ENCODE measurements at regions not wholly inside any gene's neighbourhood (a gene's known extent, or its start where the extent isn't known, plus 50 kb on each side); places are given as distances from the start of the nearest gene placed in this dataset.
"Not testable (repeated sequence)": the region's sequence is repeated elsewhere in the genome, so short reads cannot be mapped to it uniquely, and the experiment has no call there.

DNA sequence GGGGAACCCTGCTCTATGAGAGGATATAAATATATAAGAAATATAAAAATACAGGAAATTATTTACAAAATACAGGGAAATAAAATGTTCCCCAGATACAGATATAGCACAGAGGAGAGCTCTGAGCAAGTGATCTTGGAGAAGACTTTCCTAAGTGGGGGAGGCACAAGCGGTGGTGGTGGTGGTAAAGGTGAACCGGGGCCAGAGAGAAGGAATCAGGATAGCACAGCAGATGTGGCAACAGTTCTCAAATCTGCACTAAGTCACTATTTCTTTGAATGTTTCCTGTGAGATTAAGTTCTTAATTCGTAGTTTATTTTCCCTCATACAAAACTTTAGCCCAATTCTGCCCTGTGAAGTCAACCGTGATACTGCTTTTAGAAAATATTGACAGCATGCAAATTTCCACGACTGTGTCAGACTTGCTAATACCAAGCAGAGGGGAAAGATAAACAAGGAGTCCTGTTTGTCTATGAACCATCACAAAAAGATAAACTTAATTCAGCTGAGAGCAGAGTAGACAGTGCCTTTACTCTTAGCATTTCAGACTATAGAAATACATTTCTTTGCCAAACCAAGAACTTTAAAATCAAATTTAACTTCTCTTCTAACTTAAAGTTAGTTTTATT lies 237.5 kb upstream of the POGK start:
- no peak for DNase-seq (ENCODE audit: low read depth in 2 of 3, low spot score in 2 of 3)

DNA sequence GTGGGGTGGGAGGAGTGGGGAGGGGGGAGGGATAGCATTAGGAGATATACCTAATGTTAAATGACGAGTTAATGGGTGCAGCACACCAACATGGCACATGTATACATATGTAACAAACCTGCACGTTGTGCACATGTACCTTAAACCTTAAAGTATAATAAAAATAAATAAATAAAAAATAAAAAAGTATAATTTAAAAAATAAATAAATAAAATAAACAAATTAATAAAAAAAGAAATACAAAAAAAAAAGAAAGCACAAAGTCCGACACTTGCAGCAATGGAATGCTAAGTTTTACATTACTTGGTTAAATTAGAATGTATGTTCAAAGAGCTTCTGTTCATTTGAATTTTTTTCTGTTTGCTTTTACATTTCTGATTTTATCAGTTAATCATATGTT lies 236.5 kb upstream of the POGK start:
- DNase-seq (ENCODE audit: low read depth in 2 of 3, low spot score in 2 of 3), result not testable (repeated sequence)

DNA sequence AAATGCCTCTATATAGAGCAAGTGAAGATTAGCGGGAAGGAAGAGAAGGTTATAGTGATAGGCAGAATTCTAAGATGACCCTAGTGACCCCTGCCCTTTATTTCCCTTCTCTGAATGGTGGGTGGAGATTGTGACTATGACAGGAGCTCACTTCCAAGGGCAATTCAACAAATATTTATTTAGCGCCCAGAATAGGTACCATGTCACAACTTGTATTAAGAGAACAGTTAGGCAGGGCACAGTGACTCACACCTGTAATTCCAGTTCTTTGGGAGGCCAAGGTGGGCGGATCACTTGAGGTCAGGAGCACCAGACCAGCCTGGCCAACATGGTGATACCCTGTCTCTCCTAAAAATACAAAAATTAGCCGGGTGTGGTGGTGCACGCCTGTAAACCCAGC lies 236.0 kb upstream of the POGK start:
- DNase-seq (ENCODE audit: low read depth in 2 of 3, low spot score in 2 of 3), result no peak

DNA sequence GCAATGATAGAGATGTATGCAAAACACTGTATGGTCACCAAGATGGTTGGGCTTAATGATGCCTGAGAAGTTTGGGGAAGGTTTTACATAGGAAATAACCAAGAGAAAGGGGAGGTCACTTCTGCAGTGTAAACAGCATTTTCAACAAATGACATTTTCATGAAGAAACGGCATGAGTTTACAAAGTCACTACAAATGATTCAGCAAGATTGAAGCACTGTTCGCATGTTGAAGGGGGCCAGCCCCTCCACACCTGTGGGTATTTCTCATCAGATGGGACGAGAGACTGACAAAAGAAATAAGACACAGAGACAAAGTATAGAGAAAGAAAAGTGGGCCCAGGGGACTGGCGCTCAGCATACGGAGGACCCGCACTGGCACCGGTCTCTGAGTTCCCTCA lies 234.1 kb upstream of the POGK start:
- DNase-seq (ENCODE audit: low read depth in 2 of 3, low spot score in 2 of 3), result no peak

DNA sequence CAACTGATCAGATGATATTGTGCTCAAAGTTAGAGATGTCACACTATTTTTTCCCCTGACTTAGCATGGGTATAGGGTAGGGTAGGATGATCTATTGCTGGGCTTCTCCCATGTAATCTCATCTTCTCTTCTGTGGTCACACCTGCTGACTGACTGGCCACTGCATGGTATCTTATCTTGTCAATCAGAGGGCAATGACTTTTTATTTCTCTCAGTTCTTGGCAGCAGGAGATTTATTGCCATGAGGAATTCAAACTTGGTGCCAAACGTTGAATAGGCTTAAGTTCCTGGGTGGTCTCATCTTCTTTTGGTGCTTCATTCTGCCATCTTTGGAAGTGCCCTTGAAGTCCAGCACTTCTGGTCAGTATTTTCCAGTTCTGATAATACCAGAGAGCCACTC lies 226.4 kb upstream of the POGK start:
- no peak for DNase-seq (ENCODE audit: low read depth in 2 of 3, low spot score in 2 of 3)

DNA sequence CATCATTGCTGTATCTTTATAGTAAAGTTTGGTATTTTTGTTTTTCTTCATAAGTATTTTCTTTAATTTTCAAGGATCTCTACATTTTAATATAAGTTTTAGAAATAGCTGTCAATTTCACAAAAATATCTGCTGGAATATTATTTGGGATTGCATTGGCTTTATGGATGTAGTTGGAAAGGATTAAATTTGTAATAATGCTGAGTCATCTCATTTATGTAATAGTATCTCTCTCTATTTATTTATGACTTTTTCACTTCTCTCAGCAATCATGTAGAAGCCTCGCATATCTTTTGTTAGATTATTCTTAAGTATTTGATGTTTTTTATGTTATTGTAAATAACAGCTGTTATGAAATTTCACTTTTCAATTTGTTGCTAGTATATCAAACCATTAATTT lies 223.1 kb upstream of the POGK start:
- DNase-seq (ENCODE audit: low read depth in 2 of 3, low spot score in 2 of 3), result no peak

DNA sequence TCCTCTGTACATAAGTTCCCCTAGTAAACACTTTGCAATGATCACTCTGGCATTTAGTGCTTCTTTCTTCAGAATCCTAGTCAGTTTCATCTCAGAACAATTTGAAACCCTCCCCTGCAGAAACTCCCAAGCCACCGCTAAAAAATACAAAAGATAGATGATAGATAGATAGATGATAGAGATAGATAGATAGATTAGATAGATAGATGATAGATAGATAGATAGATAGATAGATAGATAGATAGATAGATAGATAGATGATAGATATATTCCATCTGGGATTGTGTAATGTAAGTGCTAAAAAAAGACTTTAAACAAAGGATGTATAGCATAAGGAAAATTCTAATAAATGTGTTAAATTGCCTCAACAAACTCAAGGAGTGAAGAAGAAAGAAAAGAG lies 212.6 kb upstream of the POGK start:
- no peak for DNase-seq (ENCODE audit: low read depth in 2 of 3, low spot score in 2 of 3)

DNA sequence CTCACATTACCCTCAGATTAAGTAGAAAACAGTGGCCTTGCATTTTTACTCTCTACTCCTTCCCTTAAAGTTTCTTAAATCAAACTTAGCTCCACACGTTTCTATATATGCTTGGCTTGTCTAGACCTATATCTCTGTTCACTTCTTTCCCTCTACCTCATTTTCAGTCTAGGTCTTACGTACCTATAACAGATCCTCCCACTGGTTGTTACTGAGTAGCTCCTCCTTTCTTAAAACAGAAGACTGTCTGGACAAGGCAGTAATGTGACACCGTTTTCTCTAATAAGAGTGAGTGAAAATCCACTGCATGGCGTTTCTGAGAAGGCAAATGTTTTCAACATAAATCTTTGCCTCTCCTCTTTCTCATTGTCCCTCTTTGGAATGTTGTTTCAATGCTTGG lies 211.7 kb upstream of the POGK start:
- no peak for DNase-seq (ENCODE audit: low read depth in 2 of 3, low spot score in 2 of 3)

DNA sequence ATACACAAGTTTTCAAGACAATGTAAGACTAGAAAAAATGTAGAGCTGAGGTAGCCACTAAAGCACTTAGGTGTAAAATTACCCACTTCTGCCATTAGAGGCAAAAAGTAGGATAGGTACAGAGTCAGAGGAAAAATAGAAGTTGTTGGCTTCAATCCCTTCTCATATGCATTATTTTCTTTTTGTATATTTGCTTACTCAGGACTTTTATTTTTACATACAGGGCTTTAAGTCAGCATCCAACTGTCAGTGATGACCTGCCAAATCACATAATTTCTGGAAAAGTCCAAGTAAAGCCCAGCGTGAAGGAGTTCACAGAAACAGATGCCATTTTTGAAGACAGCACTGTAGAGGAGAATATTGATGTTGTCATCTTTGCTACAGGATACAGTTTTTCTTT lies 211.0 kb upstream of the POGK start:
- no peak for DNase-seq (ENCODE audit: low read depth in 2 of 3, low spot score in 2 of 3)

DNA sequence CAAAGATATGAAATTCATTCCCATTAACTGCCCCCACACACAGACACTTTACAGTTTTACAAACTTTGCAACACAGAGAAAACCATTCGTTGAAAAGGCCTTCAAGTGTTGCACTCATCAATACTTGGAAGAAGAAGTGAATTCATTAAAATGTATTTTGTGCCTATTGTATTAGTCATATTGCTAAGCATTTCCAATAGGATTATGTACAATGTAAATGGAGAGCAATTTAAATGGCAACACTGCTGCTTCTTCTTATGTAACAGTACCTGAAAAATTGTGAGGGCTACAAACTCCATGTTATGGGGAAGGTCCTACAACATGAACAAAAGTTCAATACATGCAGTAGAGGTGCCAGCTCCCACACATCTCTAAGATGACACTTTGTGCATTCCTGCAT lies 209.3 kb upstream of the POGK start:
- no peak for DNase-seq (ENCODE audit: low read depth in 2 of 3, low spot score in 2 of 3)

DNA sequence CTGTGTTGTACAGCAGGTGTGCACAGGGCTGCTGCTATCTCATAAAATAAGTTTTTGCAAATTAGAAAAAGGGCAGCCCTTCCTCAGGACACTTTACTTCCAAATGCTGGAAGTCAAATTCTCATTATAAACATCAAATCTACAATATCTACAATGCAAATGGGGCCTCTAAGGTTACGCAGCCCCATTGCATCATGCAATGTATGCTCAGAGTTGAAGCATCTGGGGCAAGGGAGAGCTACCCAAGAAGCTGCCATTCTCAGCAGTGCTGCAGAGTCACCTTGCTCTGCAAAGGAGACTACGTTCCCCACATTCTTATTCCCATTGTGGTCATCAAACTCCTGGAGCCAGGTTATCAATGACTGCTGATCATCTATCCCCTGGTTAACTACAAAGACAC lies 208.9 kb upstream of the POGK start:
- DNase-seq (ENCODE audit: low read depth in 2 of 3, low spot score in 2 of 3), result no peak

DNA sequence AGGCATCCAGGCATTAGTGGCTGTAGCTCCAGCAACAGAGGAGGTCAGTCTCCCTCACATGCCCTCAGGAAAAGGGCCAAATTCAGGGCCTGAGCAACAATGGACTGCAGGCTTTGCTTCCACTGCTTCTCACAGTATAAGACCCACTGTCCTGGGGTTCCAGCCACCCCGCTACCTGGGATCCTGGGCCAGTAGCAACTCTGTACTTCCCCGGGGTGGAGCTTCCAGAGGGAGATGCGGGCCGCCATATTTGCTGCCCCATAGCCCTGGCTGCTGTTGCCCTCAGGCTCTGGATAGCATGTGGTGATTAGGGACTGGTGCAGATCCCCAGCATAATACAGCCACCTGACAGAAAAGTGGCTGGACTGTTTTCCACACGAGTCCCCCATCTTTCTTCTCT lies 201.1 kb upstream of the POGK start:
- DNase-seq (ENCODE audit: low read depth in 2 of 3, low spot score in 2 of 3), result no peak

DNA sequence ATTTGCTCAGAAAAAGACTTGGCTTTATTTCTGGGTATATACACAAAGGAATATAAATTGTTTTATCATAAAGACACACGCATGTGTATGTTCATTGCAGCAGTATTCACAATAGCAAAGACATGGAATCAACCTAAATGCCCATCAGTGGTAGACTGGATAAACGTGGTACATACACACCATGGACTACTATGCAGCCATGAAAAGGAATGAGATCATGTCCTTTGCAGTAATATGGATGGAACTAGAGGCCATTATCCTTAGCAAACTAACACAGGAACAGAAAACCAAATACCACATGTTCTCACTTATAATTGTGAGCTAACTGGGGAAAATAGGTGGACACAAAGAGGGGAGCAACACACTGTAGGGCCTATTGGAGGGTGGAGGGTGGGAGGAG lies 182.0 kb upstream of the POGK start:
- DNase-seq (ENCODE audit: low read depth in 2 of 3, low spot score in 2 of 3), result not testable (repeated sequence)

DNA sequence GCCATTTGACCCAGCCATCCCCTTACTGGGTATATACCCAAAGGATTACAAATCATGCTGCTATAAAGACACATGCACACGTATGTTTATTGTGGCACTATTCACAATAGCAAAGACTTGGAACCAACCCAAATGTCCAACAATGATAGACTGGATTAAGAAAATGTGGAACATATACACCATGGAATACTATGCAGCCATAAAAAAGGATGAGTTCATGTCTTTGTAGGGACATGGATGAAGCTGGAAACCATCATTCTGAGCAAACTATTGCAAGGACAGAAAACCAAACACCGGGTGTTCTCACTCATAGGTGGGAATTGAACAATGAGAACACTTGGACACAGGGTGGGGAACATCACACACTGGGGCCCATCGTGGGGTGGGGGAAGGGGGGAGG lies 172.5 kb upstream of the POGK start:
- DNase-seq (ENCODE audit: low read depth in 2 of 3, low spot score in 2 of 3), result not testable (repeated sequence)

DNA sequence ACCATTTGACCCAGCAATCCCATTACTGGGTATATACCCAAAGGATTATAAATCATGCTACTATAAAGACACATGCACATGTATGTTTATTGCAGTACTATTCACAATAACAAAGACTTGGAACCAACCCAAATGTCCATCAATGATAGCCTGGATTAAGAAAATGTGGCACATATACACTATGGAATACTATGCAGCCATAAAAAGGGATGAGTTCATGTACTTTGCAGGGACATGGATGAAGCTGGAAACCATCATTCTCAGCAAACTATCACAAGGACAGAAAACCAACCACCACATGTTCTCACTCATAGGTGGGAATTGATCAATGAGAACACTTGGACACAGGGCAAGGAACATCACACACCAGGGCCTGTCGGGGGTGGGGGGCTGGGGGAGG lies 171.7 kb upstream of the POGK start:
- not testable (repeated sequence) for DNase-seq (ENCODE audit: low read depth in 2 of 3, low spot score in 2 of 3)

DNA sequence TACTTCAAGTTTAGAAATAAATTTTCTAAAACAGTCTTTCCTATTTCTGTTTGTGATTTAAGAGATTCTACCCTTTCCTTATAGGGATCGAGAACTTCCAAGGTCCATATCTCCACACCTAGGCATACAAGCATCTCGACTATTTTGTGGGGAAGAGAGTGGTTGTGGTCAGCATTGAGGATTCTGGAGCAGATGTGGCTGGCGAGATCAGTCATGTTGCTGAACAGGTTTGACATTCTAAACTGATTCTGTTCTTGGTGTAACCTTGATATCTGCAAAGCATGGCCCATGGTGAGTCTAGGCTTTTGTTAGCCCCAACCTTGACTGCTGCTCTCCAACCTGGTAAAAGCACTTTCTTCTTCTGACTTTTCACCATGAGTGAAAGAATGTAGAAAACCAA lies 167.6 kb upstream of the POGK start:
- no peak for DNase-seq (ENCODE audit: low read depth in 2 of 3, low spot score in 2 of 3)

DNA sequence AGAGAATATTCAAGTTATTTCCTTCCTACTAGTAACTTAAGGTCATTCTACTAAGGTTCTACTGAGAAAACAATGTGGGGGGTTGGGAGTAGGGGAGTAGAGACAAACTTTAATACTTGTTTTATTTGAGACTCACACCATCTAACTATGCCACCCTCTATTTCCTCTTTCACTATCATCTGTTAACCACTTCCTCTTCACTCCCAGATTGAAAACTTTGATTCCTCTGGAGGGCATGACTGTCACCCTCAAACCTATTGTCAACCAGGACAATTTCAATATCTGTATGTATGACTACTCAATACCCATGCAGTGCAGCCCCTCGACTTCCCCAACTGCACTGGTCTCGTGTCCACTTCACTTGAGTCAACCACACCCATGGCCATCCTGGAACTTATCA lies 165.6 kb upstream of the POGK start:
- DNase-seq (ENCODE audit: low read depth in 2 of 3, low spot score in 2 of 3), result peak in 1 of 3 donors; percentile 2

DNA sequence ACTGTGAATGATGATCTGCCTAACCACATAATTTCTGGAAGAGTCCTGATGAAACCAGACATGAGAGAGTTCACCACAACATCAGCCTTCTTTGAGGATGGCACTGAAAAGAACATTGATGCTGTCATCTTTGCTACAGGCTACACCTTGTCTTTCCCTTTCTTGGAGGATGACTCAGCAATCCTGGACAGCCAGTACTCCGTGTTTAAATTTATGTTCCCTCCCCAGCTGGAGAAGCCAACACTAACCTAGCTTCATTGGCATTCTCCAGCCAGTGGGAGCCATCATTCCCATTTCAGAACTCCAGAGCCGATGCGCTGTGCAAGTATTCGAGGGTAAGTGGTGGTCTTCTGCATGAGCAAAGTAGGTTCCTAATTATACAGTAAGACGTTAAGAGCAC lies 164.1 kb upstream of the POGK start:
- DNase-seq (ENCODE audit: low read depth in 2 of 3, low spot score in 2 of 3), result no peak

DNA sequence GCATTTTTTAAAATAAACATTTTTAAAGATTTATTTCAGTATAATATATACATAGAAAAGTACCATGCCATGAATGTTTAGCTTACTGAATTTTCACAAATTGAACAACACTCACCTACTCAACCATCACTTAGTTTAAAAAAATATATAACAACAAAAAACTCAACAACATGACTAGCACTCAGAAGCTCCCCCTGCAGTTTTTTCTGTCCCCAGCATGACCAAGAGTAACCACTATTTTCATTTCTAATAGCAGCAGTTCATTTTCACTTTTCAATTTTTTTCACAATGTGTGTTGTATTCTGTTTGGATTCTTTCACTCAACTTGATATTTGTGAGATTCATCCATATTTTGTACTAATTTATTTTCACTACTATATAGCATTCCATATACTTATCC lies 162.3 kb upstream of the POGK start:
- DNase-seq (ENCODE audit: low read depth in 2 of 3, low spot score in 2 of 3), result no peak

DNA sequence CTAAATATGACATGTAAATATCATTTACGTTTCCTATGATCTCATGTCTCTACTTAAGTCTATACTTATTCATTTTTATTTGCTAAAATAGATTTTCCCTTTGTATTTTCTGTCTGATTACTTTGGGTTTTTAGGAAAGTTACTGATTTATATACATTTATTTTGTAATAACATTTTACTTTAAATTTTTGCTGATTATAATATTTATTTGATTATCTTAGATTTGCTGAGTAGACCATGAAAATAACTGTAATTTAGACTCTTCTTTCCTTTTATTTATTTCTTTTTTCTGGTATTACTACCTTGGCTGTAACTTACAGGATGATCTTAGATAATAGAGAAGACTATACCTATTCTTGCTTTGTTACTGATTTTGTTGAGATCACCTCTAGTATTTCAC lies 159.9 kb upstream of the POGK start:
- DNase-seq (ENCODE audit: low read depth in 2 of 3, low spot score in 2 of 3), result no peak

DNA sequence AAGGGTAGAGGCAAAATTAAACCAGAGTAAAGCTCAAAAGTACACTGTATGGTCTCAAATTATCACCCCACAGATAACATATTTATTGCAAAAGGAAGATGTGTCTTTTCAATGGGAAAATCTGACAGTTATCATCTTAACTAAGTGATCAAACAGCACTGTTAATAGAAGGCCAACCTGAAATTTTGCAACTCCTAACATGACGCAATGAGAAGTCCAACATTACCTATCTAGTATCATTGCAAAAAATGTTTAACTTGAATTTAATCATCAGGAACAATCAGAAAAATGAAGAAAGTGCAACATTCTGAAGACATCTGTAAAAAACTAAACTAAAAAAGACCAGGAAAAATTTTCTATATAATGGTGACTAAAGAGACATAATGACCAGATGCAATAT lies 156.7 kb upstream of the POGK start:
- no peak for DNase-seq (ENCODE audit: low read depth in 2 of 3, low spot score in 2 of 3)

DNA sequence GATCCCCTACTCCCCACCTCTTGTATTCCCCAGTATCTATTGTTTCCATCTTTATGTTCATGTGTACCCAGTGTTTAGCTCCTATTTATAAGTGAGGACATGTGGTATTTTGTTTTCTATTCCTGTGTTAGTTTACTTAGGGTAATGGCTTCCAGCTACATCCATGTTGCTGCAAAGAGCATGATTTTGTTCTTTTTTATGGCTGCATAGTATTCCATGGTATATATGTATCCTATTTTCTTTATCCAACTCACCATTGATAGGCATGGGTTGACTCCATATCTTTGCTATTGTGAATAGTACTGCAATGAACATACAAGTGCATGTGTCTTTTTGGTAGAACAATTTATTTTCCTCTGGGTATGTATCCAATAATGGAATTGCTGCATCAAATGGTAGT lies 154.6 kb upstream of the POGK start:
- DNase-seq (ENCODE audit: low read depth in 2 of 3, low spot score in 2 of 3), result not testable (repeated sequence)

DNA sequence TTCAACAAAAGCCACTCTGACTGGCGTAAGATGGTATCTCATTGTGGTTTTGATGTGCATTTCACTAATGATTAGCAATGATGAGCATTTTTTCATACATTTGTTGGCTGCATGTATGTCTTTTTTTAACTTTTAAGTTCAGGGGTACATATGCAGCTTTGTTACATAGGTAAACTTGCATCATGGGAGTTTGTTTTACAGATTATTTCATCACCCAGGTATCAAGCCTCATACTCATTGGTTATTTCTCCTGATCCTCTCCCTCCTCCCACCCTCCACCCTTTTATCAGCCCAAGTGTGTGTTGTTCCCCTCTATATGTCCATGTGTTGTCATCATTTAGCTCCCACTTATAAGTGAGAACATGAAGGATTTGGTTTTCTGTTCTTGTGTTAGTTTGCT lies 154.1 kb upstream of the POGK start:
- no peak for DNase-seq (ENCODE audit: low read depth in 2 of 3, low spot score in 2 of 3)

DNA sequence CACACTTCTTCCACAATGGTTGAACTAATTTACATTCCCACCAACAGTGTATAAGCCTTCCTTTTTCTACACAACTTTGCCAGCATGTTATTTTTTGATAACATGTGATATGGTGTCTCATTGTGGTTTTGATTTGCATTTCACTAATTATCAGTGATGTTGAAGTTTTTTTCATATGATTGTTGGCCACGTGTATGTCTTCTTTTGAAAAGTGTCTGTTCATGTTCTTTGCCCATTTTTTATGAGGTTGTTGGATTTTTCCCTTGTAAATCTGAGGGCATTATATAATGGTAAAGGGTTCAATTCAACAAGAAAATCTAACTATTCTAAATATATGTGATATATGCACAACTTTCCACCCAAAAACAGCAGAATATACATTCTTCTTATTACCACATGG lies 153.4 kb upstream of the POGK start:
- not testable (repeated sequence) for DNase-seq (ENCODE audit: low read depth in 2 of 3, low spot score in 2 of 3)
